PC-9 (cell line): ENCODE measurements at regions not wholly inside any gene's neighbourhood (a gene's known extent, or its start where the extent isn't known, plus 50 kb on each side); places are given as distances from the start of the nearest gene placed in this dataset.

Source experiments
- BruUV-seq: library from RNA; stranded (reverse); fragments of 400-500 nt; replicated peaks from 2 replicates; lab custom pipeline; 2021; lab: Mats Ljungman, UMichigan
- CTCF ChIA-PET: fragments of 300-600 bp; sonication (Branson Sonifier 250); formaldehyde crosslinking; loops from one replicate; lab custom pipeline; 2022; ENCODE audit warnings: antibody characterized with exemption; lab: Charles Lee
- POLR2A ChIA-PET: fragments of 300-600 bp; sonication (Branson Sonifier 250); formaldehyde crosslinking; loops from one replicate; lab custom pipeline; 2022; ENCODE audit warnings: antibody characterized with exemption; ENCODE audit not compliant: unreplicated experiment; lab: Charles Lee
- DNase-seq, 2 experiments: peaks; one replicate each; pipeline versions ENCODE4 v3.0.0 to v3.0.0-alpha.2; 2015 to 2022; ENCODE audit warnings: mixed read lengths in 1 of 2
- H2AFZ ChIP-seq: fragments of 200-600 bp; sonication (generic); 2 replicates; pipeline ENCODE4 v1.8.1; 2017; ENCODE audit warnings: antibody characterized with exemption
- H3F3A ChIP-seq: fragments of 200-600 bp; sonication (generic); 2 replicates; pipeline ENCODE4 v1.8.1; 2017; ENCODE audit warnings: antibody characterized with exemption, mild to moderate bottlenecking, low read depth; ENCODE audit not compliant: insufficient read depth
- H3K27ac ChIP-seq: fragments of 200-600 bp; sonication (generic); 2 replicates; pipeline ENCODE4 v1.6.1; 2016; ENCODE audit warnings: mixed run types
- H3K27me3 ChIP-seq: fragments of 200-600 bp; sonication (generic); 2 replicates; pipeline ENCODE4 v1.6.1; 2016; ENCODE audit warnings: low read depth, mixed run types; ENCODE audit not compliant: insufficient read depth
- H3K36me3 ChIP-seq: fragments of 200-600 bp; sonication (generic); 2 replicates; pipeline ENCODE4 v1.6.1; 2016; ENCODE audit warnings: low read depth, mixed run types
- H3K4me1 ChIP-seq: fragments of 200-600 bp; sonication (generic); replicated peaks from 2 replicates; pipeline ENCODE4 v1.6.1; 2016; ENCODE audit warnings: mixed run types; ENCODE audit not compliant: insufficient read depth
- H3K4me2 ChIP-seq: fragments of 200-600 bp; sonication (generic); 2 replicates; pipeline ENCODE4 v1.6.1; 2017; ENCODE audit warnings: mixed run types
- H3K4me3 ChIP-seq: fragments of 200-600 bp; sonication (generic); 2 replicates; pipeline ENCODE4 v1.6.1; 2016; ENCODE audit warnings: mixed run types
- H3K79me2 ChIP-seq: fragments of 200-600 bp; sonication (generic); 2 replicates; pipeline ENCODE4 v1.6.1; 2017; ENCODE audit warnings: low read depth, mixed run types
- H3K9me2 ChIP-seq: fragments of 200-600 bp; sonication (generic); 2 replicates; pipeline ENCODE4 v1.8.1; 2017; ENCODE audit warnings: mild to moderate bottlenecking; ENCODE audit not compliant: insufficient read depth
- H3K9me3 ChIP-seq: fragments of 200-600 bp; sonication (generic); 2 replicates; pipeline ENCODE4 v1.8.1; 2016; ENCODE audit warnings: low read depth; ENCODE audit not compliant: insufficient read depth
- H4K20me1 ChIP-seq: fragments of 200-600 bp; sonication (generic); 2 replicates; pipeline ENCODE4 v1.8.1; 2017; ENCODE audit not compliant: insufficient read depth
- EZH2 ChIP-seq: fragments of 200-600 bp; sonication (generic); IDR thresholded peaks from 2 replicates; pipeline ENCODE4 v1.8.0; 2017; ENCODE audit warnings: antibody characterized with exemption, low read depth
- intact Hi-C: fragments of 100-400 bp; cut with micrococcal nuclease; formaldehyde crosslinking; loops from one replicate; pipeline ENCODE4 v1.10.0; 2022; ENCODE audit not compliant: unreplicated experiment
- TF ChIP-seq, protein P1 (sequence below): fragments of 200-600 bp; sonication (generic); conservative IDR thresholded peaks from 2 replicates; pipeline ENCODE4 v1.6.1; 2017; ENCODE audit warnings: mixed run types, antibody characterized with exemption, mild to moderate bottlenecking, moderate library complexity

DNA sequence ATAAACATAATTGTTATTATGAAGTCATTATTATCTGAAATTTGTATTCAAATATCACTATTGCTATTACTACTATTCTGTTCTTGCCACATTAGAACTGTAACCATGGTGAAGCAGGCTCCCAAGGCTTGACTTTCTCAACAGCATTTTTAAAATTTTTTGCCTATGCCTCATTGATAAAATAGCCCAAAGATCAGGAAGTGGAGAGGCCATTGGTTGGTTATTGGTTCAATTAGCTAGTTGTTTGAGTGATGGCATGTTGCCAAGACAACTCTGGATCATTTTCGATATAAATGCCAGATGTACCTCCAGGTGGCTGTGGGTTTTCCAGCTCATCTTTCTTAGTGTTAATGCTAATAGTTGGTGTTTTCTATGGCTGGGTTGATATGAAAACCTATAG, 513.5 kb downstream of the TRIB2 start:
- no peaks in the 10 kb centered on the region for H3K4me1 ChIP-seq
- no peak for DNase-seq
- no peaks in the 10 kb centered on the region for H4K20me1 ChIP-seq
- no peaks in the 10 kb centered on the region for H3K9me3 ChIP-seq
- H3K27ac ChIP-seq, result no peak overlapping the region
- H3K36me3 ChIP-seq, result no peaks in the 10 kb centered on the region
- H2AFZ ChIP-seq, result no peak overlapping the region
- H3K4me3 ChIP-seq, result no peak overlapping the region
- TF ChIP-seq, protein P1, sequence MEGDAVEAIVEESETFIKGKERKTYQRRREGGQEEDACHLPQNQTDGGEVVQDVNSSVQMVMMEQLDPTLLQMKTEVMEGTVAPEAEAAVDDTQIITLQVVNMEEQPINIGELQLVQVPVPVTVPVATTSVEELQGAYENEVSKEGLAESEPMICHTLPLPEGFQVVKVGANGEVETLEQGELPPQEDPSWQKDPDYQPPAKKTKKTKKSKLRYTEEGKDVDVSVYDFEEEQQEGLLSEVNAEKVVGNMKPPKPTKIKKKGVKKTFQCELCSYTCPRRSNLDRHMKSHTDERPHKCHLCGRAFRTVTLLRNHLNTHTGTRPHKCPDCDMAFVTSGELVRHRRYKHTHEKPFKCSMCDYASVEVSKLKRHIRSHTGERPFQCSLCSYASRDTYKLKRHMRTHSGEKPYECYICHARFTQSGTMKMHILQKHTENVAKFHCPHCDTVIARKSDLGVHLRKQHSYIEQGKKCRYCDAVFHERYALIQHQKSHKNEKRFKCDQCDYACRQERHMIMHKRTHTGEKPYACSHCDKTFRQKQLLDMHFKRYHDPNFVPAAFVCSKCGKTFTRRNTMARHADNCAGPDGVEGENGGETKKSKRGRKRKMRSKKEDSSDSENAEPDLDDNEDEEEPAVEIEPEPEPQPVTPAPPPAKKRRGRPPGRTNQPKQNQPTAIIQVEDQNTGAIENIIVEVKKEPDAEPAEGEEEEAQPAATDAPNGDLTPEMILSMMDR, result no peak
- TF ChIP-seq EZH2, result no peak
- intact Hi-C loops, result no loop called here
- H3K4me2 ChIP-seq, result no peak overlapping the region
- ChIA-PET POLR2A (no interaction called here), CTCF (no interaction called here)
- no peaks in the 10 kb centered on the region for H3K27me3 ChIP-seq
- H3K79me2 ChIP-seq, result no peaks in the 10 kb centered on the region
- H3K9me2 ChIP-seq, result no peaks in the 10 kb centered on the region
- no peaks in the 10 kb centered on the region for H3F3A ChIP-seq
- BruUV-seq, result no TSS peak

DNA sequence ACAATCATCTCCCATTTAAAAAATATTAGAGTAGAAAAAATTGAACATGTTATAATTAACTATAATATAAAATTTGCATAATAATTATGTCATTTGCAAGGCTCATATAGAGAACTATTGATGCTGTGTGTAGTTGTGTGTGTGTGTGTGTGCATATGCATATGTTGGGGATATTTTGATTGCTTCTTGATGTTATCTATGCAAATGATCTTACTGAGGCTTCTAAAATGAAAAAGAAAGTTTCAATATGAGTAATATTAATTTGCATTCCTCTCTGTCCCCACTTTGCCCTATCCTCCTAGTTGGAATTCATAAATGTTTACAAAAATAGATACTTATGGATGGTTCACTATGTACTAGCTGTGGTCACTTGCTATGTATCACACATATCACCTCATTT, 523.3 kb downstream of the TRIB2 start:
- no peaks in the 10 kb centered on the region for H3K4me1 ChIP-seq
- H4K20me1 ChIP-seq, result no peaks in the 10 kb centered on the region
- H3K27me3 ChIP-seq, result no peaks in the 10 kb centered on the region
- no peak for DNase-seq
- no peaks in the 10 kb centered on the region; the same call in 1 of the 2 replicates for H3K9me2 ChIP-seq
- H2AFZ ChIP-seq, result no peak overlapping the region
- no peaks in the 10 kb centered on the region for H3F3A ChIP-seq
- CTCF ChIA-PET, result no interaction called here
- no peaks in the 10 kb centered on the region for H3K36me3 ChIP-seq
- H3K27ac ChIP-seq, result no peak overlapping the region
- BruUV-seq, result no TSS peak
- no peak overlapping the region for H3K4me2 ChIP-seq
- no peaks in the 10 kb centered on the region for H3K9me3 ChIP-seq
- no peak overlapping the region for H3K4me3 ChIP-seq
- no peaks in the 10 kb centered on the region for H3K79me2 ChIP-seq
- no peak for TF ChIP-seq EZH2
- TF ChIP-seq, protein P1, result no peak
- intact Hi-C loops, result no loop called here
- POLR2A ChIA-PET, result no interaction called here

DNA sequence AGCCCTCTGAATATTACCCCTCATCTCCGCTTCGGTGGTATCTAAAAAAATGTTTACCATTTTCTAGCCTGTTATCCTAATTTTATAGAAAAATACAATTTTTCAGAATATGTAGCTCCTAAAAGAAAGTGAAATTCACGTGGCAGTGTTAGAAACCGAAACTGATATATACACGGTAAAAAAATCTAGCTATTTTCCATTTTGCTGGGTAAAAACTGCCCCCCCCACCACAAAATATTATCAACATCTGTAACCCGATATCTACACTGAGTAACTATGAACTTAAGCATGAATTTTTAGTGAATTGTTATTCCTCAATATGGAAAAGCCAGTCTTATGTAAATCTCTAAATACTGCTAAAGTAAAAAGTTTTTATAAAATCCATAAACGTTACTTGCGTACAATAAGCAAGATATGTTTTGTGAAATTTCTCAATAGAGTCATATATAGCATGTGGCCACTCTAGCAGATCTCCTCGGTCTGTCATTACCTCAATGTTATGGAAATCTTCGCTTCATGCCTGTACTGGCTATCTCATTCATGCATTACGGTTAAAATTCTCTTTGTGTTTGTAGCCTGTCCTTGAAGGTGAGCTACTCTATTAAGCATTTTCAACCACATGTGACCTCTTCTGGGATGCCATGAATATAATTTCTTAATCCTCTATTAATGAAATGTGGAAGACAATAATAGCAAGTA, 524.2 kb downstream of the TRIB2 start:
- H3K36me3 ChIP-seq, result no peaks in the 10 kb centered on the region
- no peak for DNase-seq
- H3K4me2 ChIP-seq, result no peak overlapping the region
- H3K9me2 ChIP-seq, result no peaks in the 10 kb centered on the region; the same call in 1 of the 2 replicates
- intact Hi-C loops, result no loop called here
- H3K9me3 ChIP-seq, result no peaks in the 10 kb centered on the region
- H3F3A ChIP-seq, result no peaks in the 10 kb centered on the region
- no TSS peak for BruUV-seq
- H3K79me2 ChIP-seq, result no peaks in the 10 kb centered on the region
- no peaks in the 10 kb centered on the region for H4K20me1 ChIP-seq
- H3K4me3 ChIP-seq, result no peak overlapping the region
- no peak overlapping the region for H2AFZ ChIP-seq
- ChIA-PET CTCF (no interaction called here), POLR2A (no interaction called here)
- no peaks in the 10 kb centered on the region for H3K4me1 ChIP-seq
- no peak for TF ChIP-seq EZH2
- TF ChIP-seq, protein P1, result no peak
- H3K27ac ChIP-seq, result no peak overlapping the region
- H3K27me3 ChIP-seq, result no peaks in the 10 kb centered on the region
